B cell (primary cell): ENCODE measurements at regions not wholly inside any gene's neighbourhood (a gene's known extent, or its start where the extent isn't known, plus 50 kb on each side); places are given as distances from the start of the nearest gene placed in this dataset.

Experiments
- ATAC-seq: fragments of 200-7000 bp; cut with Tn5 transposase; one replicate; pipeline ENCODE4 v1.10.0; 2021; ENCODE audit warnings: low read depth, mild to moderate bottlenecking, moderate number of reproducible peaks, moderate library complexity
- CTCF ChIA-PET: fragments of 350-600 bp; sonication (Branson Sonifier 250); formaldehyde crosslinking; loops from one replicate; lab custom pipeline; 2021; ENCODE audit warnings: antibody characterized with exemption, inconsistent platforms; lab: Charles Lee
- POLR2A ChIA-PET: fragments of 350-600 bp; sonication (Branson Sonifier 250); formaldehyde crosslinking; loops from one replicate; lab custom pipeline; 2021; ENCODE audit warnings: antibody characterized with exemption; lab: Charles Lee
- DNase-seq: peaks from one replicate; pipeline ENCODE4 v3.0.0; 2013
- H2AFZ ChIP-seq: 2 replicates; pipeline ENCODE4 v1.6.1; 2012; ENCODE audit warnings: mild to moderate bottlenecking, low read depth, low read length; ENCODE audit not compliant: insufficient read depth, poor library complexity, severe bottlenecking
- H3K27ac ChIP-seq, 2 donors: 1 replicate in 1 of 2; 2 replicates in 1 of 2; pipeline ENCODE4 v1.5.1; 2012 to 2013; ENCODE audit warnings: low read length in 2 of 2, mild to moderate bottlenecking in 2 of 2, moderate library complexity in 1 of 2
- H3K27me3 ChIP-seq, 4 experiments: fragments of 200-600 bp in 1 of 4; sonication (generic) in 1 of 4; replicated peaks in 1 of 4; 1 replicate in 2 of 4; 2 replicates in 2 of 4; pipeline versions ENCODE4 v1.6.1 to v1.7.0; 2013 to 2016; ENCODE audit warnings: low read length in 3 of 4, mild to moderate bottlenecking in 2 of 4, mixed read lengths in 1 of 4, moderate library complexity in 1 of 4; ENCODE audit not compliant: insufficient read depth in 4 of 4, control insufficient read depth in 3 of 4; ENCODE audit errors: control extremely low read depth in 1 of 4
- H3K36me3 ChIP-seq, 2 experiments: replicated peaks in 1 of 2; 1 replicate in 1 of 2; 2 replicates in 1 of 2; pipeline versions ENCODE4 v1.6.1 to v1.7.1; 2013; ENCODE audit warnings: low read length in 1 of 2; ENCODE audit not compliant: insufficient read depth in 2 of 2, control insufficient read depth in 1 of 2; ENCODE audit errors: control extremely low read depth in 1 of 2, extremely low read depth in 1 of 2
- H3K4me1 ChIP-seq, 2 donors: fragments of 200-600 bp in 1 of 2; sonication (generic) in 1 of 2; 1 replicate in 1 of 2; 2 replicates in 1 of 2; pipeline versions ENCODE4 v1.5.1 to v1.6.1; 2013 to 2017; ENCODE audit warnings: low read length in 2 of 2; ENCODE audit not compliant: control insufficient read depth in 2 of 2, insufficient read depth in 2 of 2
- H3K4me2 ChIP-seq: replicated peaks from 2 replicates; pipeline ENCODE3; 2012; ENCODE audit warnings: mild to moderate bottlenecking, low read depth, low read length; ENCODE audit not compliant: poor library complexity, severe bottlenecking
- H3K4me3 ChIP-seq, 5 experiments: fragments of 200-600 bp in 1 of 5; sonication (generic) in 1 of 5; 1 replicate in 3 of 5; 2 replicates in 2 of 5; pipeline versions ENCODE4 v1.5.1 to v1.7.0; 2011 to 2016; ENCODE audit warnings: low read length in 4 of 5, mild to moderate bottlenecking in 4 of 5, low read depth in 2 of 5, control low read depth in 1 of 5, moderate library complexity in 1 of 5; ENCODE audit not compliant: insufficient read depth in 1 of 5; ENCODE audit errors: control extremely low read depth in 1 of 5, extremely low read depth in 1 of 5
- H3K79me2 ChIP-seq: fragments of 200-600 bp; sonication (generic); one replicate; pipeline ENCODE4 v1.6.0; 2016; ENCODE audit warnings: low read length; ENCODE audit not compliant: control insufficient read depth, insufficient read depth
- H3K9ac ChIP-seq: fragments of 200-600 bp; sonication (generic); 2 replicates; pipeline ENCODE4 v1.6.1; 2017; ENCODE audit warnings: mild to moderate bottlenecking, low read length, moderate library complexity
- H3K9me3 ChIP-seq, 3 donors: one replicate each; pipeline versions ENCODE4 v1.6.1 to v1.7.1; 2013; ENCODE audit warnings: low read length in 2 of 3; ENCODE audit not compliant: control insufficient read depth in 2 of 3, insufficient read depth in 1 of 3; ENCODE audit errors: control extremely low read depth in 1 of 3
- H4K20me1 ChIP-seq: 2 replicates; pipeline ENCODE4 v1.6.0; 2012; ENCODE audit warnings: mild to moderate bottlenecking, low read length; ENCODE audit not compliant: insufficient read depth, control insufficient read depth, poor library complexity, severe bottlenecking
- H3K27ac Mint-ChIP-seq: one replicate; pipeline ENCODE4 v1.8.0; 2021; ENCODE audit warnings: mixed read lengths
- H3K27me3 Mint-ChIP-seq: one replicate; pipeline ENCODE4 v1.8.0; 2021; ENCODE audit warnings: mixed read lengths
- H3K4me1 Mint-ChIP-seq: one replicate; pipeline ENCODE4 v1.8.0; 2021; ENCODE audit warnings: mixed read lengths
- H3K4me3 Mint-ChIP-seq: one replicate; pipeline ENCODE4 v1.8.0; 2021; ENCODE audit warnings: mixed read lengths
- H3K9me3 Mint-ChIP-seq: one replicate; pipeline ENCODE4 v1.8.0; 2022; ENCODE audit warnings: mixed read lengths; ENCODE audit not compliant: insufficient read depth
- CTCF ChIP-seq: fragments of 200-600 bp; IDR thresholded peaks from one replicate; pipeline ENCODE4 v1.8.0; 2022; ENCODE audit warnings: antibody characterized with exemption, mild to moderate bottlenecking
- EZH2 ChIP-seq: IDR thresholded peaks from 2 replicates; pipeline ENCODE4 v1.6.1; 2012; ENCODE audit warnings: borderline replicate concordance, low read depth, mild to moderate bottlenecking, moderate library complexity, low read length; ENCODE audit not compliant: insufficient read depth, poor library complexity, severe bottlenecking
- WGBS: methylation state at CpG from one replicate; pipeline ENCODE4 v1.1.5; 2013; ENCODE audit warnings: missing lambda C conversion rate; ENCODE audit not compliant: insufficient coverage; 5-methylcytosine and 5-hydroxymethylcytosine counted together
- intact Hi-C: fragments of 100-400 bp; cut with micrococcal nuclease; formaldehyde crosslinking; loops from one replicate; pipeline ENCODE4 v1.10.0; 2022

GRCh38 chr7:43034535-43035002 is 77.9 kb upstream of the HECW1 start:
- DNase-seq (no peak), ATAC-seq (no peak)
- H3K4me1 ChIP-seq = no peaks in the 10 kb centered on the region
- H3K79me2 ChIP-seq = no peaks in the 10 kb centered on the region
- H3K27ac ChIP-seq = no peak overlapping the region
- Mint-ChIP-seq H3K4me3 (no peak overlapping the region), H3K27ac (no peak overlapping the region), H3K27me3 (peaks cover 22% of the 10 kb centered on the region), H3K4me1 (no peaks in the 10 kb centered on the region), H3K9me3 (no peaks in the 10 kb centered on the region)
- TF ChIP-seq EZH2 (no peak), CTCF (no peak)
- 88% methylated on average over 4 of the region's 4 CpGs for WGBS
- H3K27me3 ChIP-seq = peaks cover 0 to 2% (median 0%) of the 10 kb centered on the region in 4 experiments
- H3K4me3 ChIP-seq = no peak overlapping the region
- H4K20me1 ChIP-seq = no peaks in the 10 kb centered on the region
- H2AFZ ChIP-seq = no peak overlapping the region
- no peaks in the 10 kb centered on the region for H3K9me3 ChIP-seq
- no peaks in the 10 kb centered on the region for H3K36me3 ChIP-seq
- ChIA-PET POLR2A (no interaction called here), CTCF (no interaction called here)
- H3K4me2 ChIP-seq = no peak overlapping the region
- no peak overlapping the region for H3K9ac ChIP-seq
- intact Hi-C loops = no loop called here

GRCh38 chr7:43037531-43037930 is 74.9 kb upstream of the HECW1 start:
- intact Hi-C loops = no loop called here
- Histone ChIP-seq H3K27me3 (no peaks in the 10 kb centered on the region), H3K27ac (no peak overlapping the region), H3K4me1 (no peaks in the 10 kb centered on the region), H3K79me2 (no peaks in the 10 kb centered on the region), H3K4me3 (no peak overlapping the region), H4K20me1 (no peaks in the 10 kb centered on the region), H3K36me3 (no peaks in the 10 kb centered on the region), H2AFZ (no peak overlapping the region), H3K4me2 (no peak overlapping the region), H3K9ac (no peak overlapping the region), H3K9me3 (no peaks in the 10 kb centered on the region)
- no peak overlapping the region for H3K27ac Mint-ChIP-seq
- peaks cover 22% of the 10 kb centered on the region for H3K27me3 Mint-ChIP-seq
- no peak for ATAC-seq
- H3K4me3 Mint-ChIP-seq = no peak overlapping the region
- H3K9me3 Mint-ChIP-seq = no peaks in the 10 kb centered on the region
- ChIA-PET CTCF (no interaction called here), POLR2A (no interaction called here)
- no peak for TF ChIP-seq CTCF
- TF ChIP-seq EZH2 = no peak
- H3K4me1 Mint-ChIP-seq = no peaks in the 10 kb centered on the region
- WGBS = 90% methylated on average over 3 of the region's 4 CpGs
- no peak for DNase-seq
